IMR-90 (cell line): ENCODE measurements at regions not wholly inside any gene's neighbourhood (a gene's known extent, or its start where the extent isn't known, plus 50 kb on each side); places are given as distances from the start of the nearest gene placed in this dataset.

Experiments
- CTCF ChIP-seq: conservative IDR thresholded peaks from 2 replicates; pipeline ENCODE4 v1.5.1; 2012; ENCODE audit warnings: mild to moderate bottlenecking, low read depth, low read length, improper control_type of control experiment
- RAD21 ChIP-seq: IDR thresholded peaks from 2 replicates; pipeline ENCODE4 v1.6.1; 2012; ENCODE audit warnings: low read length, improper control_type of control experiment
- SMC3 ChIP-seq: fragments of 150-350 bp; IDR thresholded peaks from 2 replicates; pipeline ENCODE4 v1.6.1; 2016; ENCODE audit warnings: low read depth, mild to moderate bottlenecking, antibody characterized with exemption, low read length, moderate library complexity

- TF ChIP-seq CTCF (no peak), RAD21 (no peak), SMC3 (no peak)
These were observed 326.9 kb downstream of the NAF1 start for GRCh38 chr4:162839814-162840213.
